Thyroid gland (tissue), 4 donors: ENCODE measurements at regions not wholly inside any gene's neighbourhood (a gene's known extent, or its start where the extent isn't known, plus 50 kb on each side); places are given as distances from the start of the nearest gene placed in this dataset.

Experiments used
- POLR2A ChIP-seq, 2 donors: fragments of 450-650 bp; IDR thresholded peaks; one replicate each; pipeline ENCODE4 v1.6.1; 2017; ENCODE audit warnings: antibody characterized with exemption in 2 of 2, mild to moderate bottlenecking in 2 of 2, moderate library complexity in 1 of 2
- TF ChIP-seq, protein P1 (sequence below), 6 experiments: fragments of 200-600 bp in 3 of 6; fragments of 450-650 bp in 3 of 6; sonication (generic) in 3 of 6; IDR thresholded peaks; one replicate each; pipeline ENCODE4 v1.5.1; 2016 to 2019; ENCODE audit warnings: antibody characterized with exemption in 6 of 6, mild to moderate bottlenecking in 2 of 6, inconsistent platforms in 1 of 6, moderate library complexity in 1 of 6

- TF ChIP-seq, protein P1, sequence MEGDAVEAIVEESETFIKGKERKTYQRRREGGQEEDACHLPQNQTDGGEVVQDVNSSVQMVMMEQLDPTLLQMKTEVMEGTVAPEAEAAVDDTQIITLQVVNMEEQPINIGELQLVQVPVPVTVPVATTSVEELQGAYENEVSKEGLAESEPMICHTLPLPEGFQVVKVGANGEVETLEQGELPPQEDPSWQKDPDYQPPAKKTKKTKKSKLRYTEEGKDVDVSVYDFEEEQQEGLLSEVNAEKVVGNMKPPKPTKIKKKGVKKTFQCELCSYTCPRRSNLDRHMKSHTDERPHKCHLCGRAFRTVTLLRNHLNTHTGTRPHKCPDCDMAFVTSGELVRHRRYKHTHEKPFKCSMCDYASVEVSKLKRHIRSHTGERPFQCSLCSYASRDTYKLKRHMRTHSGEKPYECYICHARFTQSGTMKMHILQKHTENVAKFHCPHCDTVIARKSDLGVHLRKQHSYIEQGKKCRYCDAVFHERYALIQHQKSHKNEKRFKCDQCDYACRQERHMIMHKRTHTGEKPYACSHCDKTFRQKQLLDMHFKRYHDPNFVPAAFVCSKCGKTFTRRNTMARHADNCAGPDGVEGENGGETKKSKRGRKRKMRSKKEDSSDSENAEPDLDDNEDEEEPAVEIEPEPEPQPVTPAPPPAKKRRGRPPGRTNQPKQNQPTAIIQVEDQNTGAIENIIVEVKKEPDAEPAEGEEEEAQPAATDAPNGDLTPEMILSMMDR (IDR thresholded peaks at IDR 0.05), result no peak
- no peak for TF ChIP-seq POLR2A (IDR thresholded peaks at IDR 0.05)
These were observed 270.5 kb upstream of the CDH19 start for GRCh38 chr18:66874375-66874774.
